Sigmoid colon (tissue), 4 donors: ENCODE measurements at regions not wholly inside any gene's neighbourhood (a gene's known extent, or its start where the extent isn't known, plus 50 kb on each side); places are given as distances from the start of the nearest gene placed in this dataset.

Experiments
- CTCF ChIP-seq, 4 experiments: fragments of 450-650 bp in 3 of 4; fragments of 200-600 bp in 1 of 4; IDR thresholded peaks; one replicate each; pipeline ENCODE4 v1.5.1; 2016 to 2019; ENCODE audit warnings: antibody characterized with exemption in 4 of 4, mild to moderate bottlenecking in 3 of 4, moderate library complexity in 2 of 4
- EP300 ChIP-seq, 4 donors: sonication (generic); formaldehyde crosslinking; IDR thresholded peaks; one replicate each; pipeline ENCODE4 v1.6.1; 2017; ENCODE audit warnings: antibody characterized with exemption in 4 of 4

- TF ChIP-seq CTCF (IDR thresholded peaks at IDR 0.05) (no peak), EP300 (IDR thresholded peaks at IDR 0.05) (no peak)
Measured at GRCh38 chr12:92417373-92417772, 271.7 kb upstream of the BTG1 start.
